Liver (tissue), 8 donors: ENCODE measurements at regions not wholly inside any gene's neighbourhood (a gene's known extent, or its start where the extent isn't known, plus 50 kb on each side); places are given as distances from the start of the nearest gene placed in this dataset.
"Not testable (repeated sequence)": the region's sequence is repeated elsewhere in the genome, so short reads cannot be mapped to it uniquely, and the experiment has no call there.

Experiments used
- DNase-seq: peaks from one replicate; pipeline ENCODE4 v3.0.0-alpha.2; 2017; ENCODE audit warnings: low spot score
- H3K27ac ChIP-seq, 2 donors: one replicate each; pipeline ENCODE4 v1.7.0; 2013; ENCODE audit warnings: inconsistent platforms in 2 of 2, low read length in 2 of 2, control low read depth in 1 of 2, low read depth in 1 of 2, mild to moderate bottlenecking in 1 of 2
- H3K27me3 ChIP-seq, 4 donors: one replicate each; pipeline versions ENCODE4 v1.6.1 to v1.7.0; 2013; ENCODE audit warnings: low read length in 3 of 4, inconsistent platforms in 1 of 4, mild to moderate bottlenecking in 1 of 4, moderate library complexity in 1 of 4; ENCODE audit not compliant: control insufficient read depth in 4 of 4, insufficient read depth in 4 of 4
- H3K36me3 ChIP-seq, 4 donors: one replicate each; pipeline versions ENCODE4 v1.6.1 to v1.7.0; 2013; ENCODE audit warnings: low read length in 3 of 4, mild to moderate bottlenecking in 3 of 4, low read depth in 1 of 4, moderate library complexity in 1 of 4; ENCODE audit not compliant: control insufficient read depth in 4 of 4, insufficient read depth in 3 of 4
- H3K4me1 ChIP-seq, 4 donors: one replicate each; pipeline versions ENCODE4 v1.6.1 to v1.7.0; 2013; ENCODE audit warnings: low read length in 3 of 4, mild to moderate bottlenecking in 3 of 4, moderate library complexity in 1 of 4; ENCODE audit not compliant: control insufficient read depth in 4 of 4, insufficient read depth in 4 of 4
- H3K4me3 ChIP-seq, 3 donors: one replicate each; pipeline versions ENCODE4 v1.6.1 to v1.7.0; 2013; ENCODE audit warnings: low read length in 3 of 3, control low read depth in 1 of 3, low read depth in 1 of 3, mild to moderate bottlenecking in 1 of 3
- H3K9ac ChIP-seq, 2 donors: one replicate each; pipeline ENCODE4 v1.7.0; 2013; ENCODE audit warnings: low read length in 2 of 2, mild to moderate bottlenecking in 2 of 2, moderate library complexity in 2 of 2, control low read depth in 1 of 2, low read depth in 1 of 2
- H3K9me3 ChIP-seq, 4 donors: one replicate each; pipeline versions ENCODE4 v1.6.1 to v1.7.0; 2013; ENCODE audit warnings: low read length in 3 of 4; ENCODE audit not compliant: control insufficient read depth in 4 of 4
- ATF3 ChIP-seq: IDR thresholded peaks from 2 replicates; pipeline ENCODE4 v1.6.1; 2016; ENCODE audit warnings: antibody characterized with exemption
- EGR1 ChIP-seq, 2 donors: IDR thresholded peaks; 2 replicates each; pipeline ENCODE4 v1.6.1; 2016 to 2018; ENCODE audit warnings: antibody characterized with exemption in 2 of 2, low read depth in 2 of 2
- FOXA1 ChIP-seq: IDR thresholded peaks from 2 replicates; pipeline ENCODE4 v1.6.1; 2016; ENCODE audit warnings: antibody characterized with exemption
- FOXA2 ChIP-seq: IDR thresholded peaks from 2 replicates; pipeline ENCODE4 v1.6.1; 2016; ENCODE audit warnings: antibody characterized with exemption
- GABPA ChIP-seq, 2 donors: IDR thresholded peaks in 1 of 2; conservative IDR thresholded peaks in 1 of 2; 2 replicates each; pipeline ENCODE4 v1.6.1; 2016; ENCODE audit warnings: antibody characterized with exemption in 2 of 2, mild to moderate bottlenecking in 1 of 2, moderate library complexity in 1 of 2
- HNF4A ChIP-seq, 2 donors: conservative IDR thresholded peaks; 2 replicates each; pipeline ENCODE4 v1.6.1; 2016; ENCODE audit warnings: antibody characterized with exemption in 2 of 2, mild to moderate bottlenecking in 2 of 2
- HNF4G ChIP-seq: IDR thresholded peaks from 2 replicates; pipeline ENCODE4 v1.6.1; 2016; ENCODE audit warnings: antibody characterized with exemption
- JUND ChIP-seq, 2 donors: IDR thresholded peaks; 2 replicates each; pipeline ENCODE4 v1.6.1; 2016; ENCODE audit warnings: antibody characterized with exemption in 2 of 2
- NR2F2 ChIP-seq: IDR thresholded peaks from 2 replicates; pipeline ENCODE4 v1.6.1; 2016; ENCODE audit warnings: antibody characterized with exemption
- RAD21 ChIP-seq, 2 donors: IDR thresholded peaks; 2 replicates each; pipeline ENCODE4 v1.6.1; 2016; ENCODE audit warnings: antibody characterized with exemption in 2 of 2, mild to moderate bottlenecking in 2 of 2
- REST ChIP-seq: IDR thresholded peaks from 2 replicates; pipeline ENCODE4 v1.6.1; 2016; ENCODE audit warnings: antibody characterized with exemption, mild to moderate bottlenecking
- RXRA ChIP-seq, 2 donors: IDR thresholded peaks; 2 replicates each; pipeline ENCODE4 v1.6.1; 2017 to 2018; ENCODE audit warnings: antibody characterized with exemption in 2 of 2, mild to moderate bottlenecking in 1 of 2
- SP1 ChIP-seq: IDR thresholded peaks from 2 replicates; pipeline ENCODE4 v1.6.1; 2018; ENCODE audit warnings: antibody characterized with exemption, mild to moderate bottlenecking
- TAF1 ChIP-seq: conservative IDR thresholded peaks from 2 replicates; pipeline ENCODE4 v1.6.1; 2016; ENCODE audit warnings: antibody characterized with exemption, mild to moderate bottlenecking
- YY1 ChIP-seq: IDR thresholded peaks from 2 replicates; pipeline ENCODE4 v1.6.1; 2016; ENCODE audit warnings: antibody characterized with exemption, mild to moderate bottlenecking
- ZBTB33 ChIP-seq: IDR thresholded peaks from 2 replicates; pipeline ENCODE4 v1.6.1; 2016; ENCODE audit warnings: antibody characterized with exemption
- WGBS: extraction: QIAGEN DNeasy Blood & Tissue Kit; methylation state at CpG from one replicate; pipeline ENCODE4 v1.1.7; 2013; 5-methylcytosine and 5-hydroxymethylcytosine counted together
- TF ChIP-seq, protein P1 (sequence below): fragments of 150-350 bp; IDR thresholded peaks from 2 replicates; pipeline ENCODE4 v1.5.1; 2017; ENCODE audit warnings: improper control_type of control experiment, low read depth, low read length; ENCODE audit not compliant: missing input control
- TF ChIP-seq, protein P2 (sequence below): IDR thresholded peaks from 2 replicates; pipeline ENCODE4 v1.6.1; 2016; ENCODE audit warnings: antibody characterized with exemption
- donor health status: healthy.
- donor health status: healthy.
- donor health status: healthy.
- donor health status: healthy.
- donor health status: healthy.

- TF ChIP-seq REST = no peak
These were observed 218.2 kb downstream of the CDCA7 start (continued) for GRCh38 chr2:173572848-173573247.

DNA sequence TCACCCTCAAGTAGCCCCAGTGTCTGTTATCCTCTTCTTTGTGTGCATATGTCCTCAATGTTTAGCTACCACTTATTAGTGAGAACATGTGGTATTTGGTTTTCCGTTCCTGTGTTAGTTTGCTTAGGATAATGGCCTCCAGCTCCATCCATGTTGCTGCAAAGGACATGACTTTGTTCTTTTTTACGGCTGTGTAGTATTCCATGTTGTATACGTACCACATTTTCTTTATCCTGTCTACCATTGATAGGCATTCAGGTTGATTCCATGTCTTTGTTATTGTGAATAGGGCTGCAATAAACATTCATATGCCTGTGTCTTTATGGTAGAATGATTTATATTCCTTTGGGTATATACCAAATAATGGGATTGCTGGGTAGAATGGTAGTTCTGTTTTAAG is 219.1 kb downstream of the CDCA7 start:
- DNase-seq, H3K4me3 ChIP-seq, H3K9me3 ChIP-seq, H3K36me3 ChIP-seq, H3K27me3 ChIP-seq, H3K4me1 ChIP-seq, H3K9ac ChIP-seq, H3K27ac ChIP-seq: not testable (repeated sequence)
- 96% methylated on average over 3 of the region's 3 CpGs for WGBS

DNA sequence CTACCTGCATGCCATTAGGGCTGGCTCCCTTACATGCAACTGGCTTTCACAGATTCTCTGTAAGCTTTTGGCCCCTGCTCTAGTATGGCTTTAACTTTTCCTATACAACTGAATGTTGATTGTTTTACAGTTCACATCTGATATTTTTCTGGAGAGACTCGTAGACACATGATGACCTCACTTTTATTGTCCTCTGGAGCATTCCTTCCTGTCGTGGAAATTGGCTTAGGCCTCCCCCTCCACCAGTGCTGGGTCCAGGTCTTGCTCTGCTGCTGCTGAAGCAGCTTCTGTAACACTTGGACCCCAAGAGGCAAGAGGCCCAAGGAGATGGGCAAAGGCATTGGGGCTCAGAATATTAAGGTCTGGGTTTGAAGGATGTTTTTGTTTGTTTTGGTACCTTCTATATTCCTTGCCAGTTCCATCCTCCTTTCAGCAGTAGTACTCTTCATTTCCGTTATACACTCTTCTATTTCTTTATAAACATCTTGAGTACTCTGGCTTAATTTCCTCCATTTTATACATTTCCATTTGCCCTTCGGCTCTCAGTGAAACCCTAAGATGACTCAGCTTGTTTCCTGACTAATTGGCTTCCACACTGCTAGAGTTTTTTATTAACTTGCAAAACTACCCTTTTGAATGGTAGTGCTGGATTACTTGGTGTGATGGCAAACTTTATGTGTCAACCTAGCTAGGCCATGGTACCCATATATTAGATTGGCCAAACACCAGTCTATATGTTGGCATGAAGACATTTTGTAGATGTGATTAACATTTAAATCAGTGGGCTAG is 219.8 kb downstream of the CDCA7 start:
- Histone ChIP-seq H3K4me1 (no peaks in the 10 kb centered on the region), H3K9ac (no peak overlapping the region), H3K9me3 (no peaks in the 10 kb centered on the region), H3K36me3 (no peaks in the 10 kb centered on the region), H3K27me3 (no peaks in the 10 kb centered on the region), H3K27ac (no peak overlapping the region), H3K4me3 (no peak overlapping the region)
- no peak for DNase-seq
- TF ChIP-seq FOXA2 = no peak
- no peak for TF ChIP-seq GABPA (IDR thresholded peaks at IDR 0.05 in 1 of 2, conservative IDR thresholded peaks at IDR 0.05 in 1 of 2)
- no peak for TF ChIP-seq ATF3
- TF ChIP-seq RXRA (IDR thresholded peaks at IDR 0.05) = no peak
- TF ChIP-seq TAF1 = no peak
- TF ChIP-seq REST = no peak
- TF ChIP-seq, protein P1, sequence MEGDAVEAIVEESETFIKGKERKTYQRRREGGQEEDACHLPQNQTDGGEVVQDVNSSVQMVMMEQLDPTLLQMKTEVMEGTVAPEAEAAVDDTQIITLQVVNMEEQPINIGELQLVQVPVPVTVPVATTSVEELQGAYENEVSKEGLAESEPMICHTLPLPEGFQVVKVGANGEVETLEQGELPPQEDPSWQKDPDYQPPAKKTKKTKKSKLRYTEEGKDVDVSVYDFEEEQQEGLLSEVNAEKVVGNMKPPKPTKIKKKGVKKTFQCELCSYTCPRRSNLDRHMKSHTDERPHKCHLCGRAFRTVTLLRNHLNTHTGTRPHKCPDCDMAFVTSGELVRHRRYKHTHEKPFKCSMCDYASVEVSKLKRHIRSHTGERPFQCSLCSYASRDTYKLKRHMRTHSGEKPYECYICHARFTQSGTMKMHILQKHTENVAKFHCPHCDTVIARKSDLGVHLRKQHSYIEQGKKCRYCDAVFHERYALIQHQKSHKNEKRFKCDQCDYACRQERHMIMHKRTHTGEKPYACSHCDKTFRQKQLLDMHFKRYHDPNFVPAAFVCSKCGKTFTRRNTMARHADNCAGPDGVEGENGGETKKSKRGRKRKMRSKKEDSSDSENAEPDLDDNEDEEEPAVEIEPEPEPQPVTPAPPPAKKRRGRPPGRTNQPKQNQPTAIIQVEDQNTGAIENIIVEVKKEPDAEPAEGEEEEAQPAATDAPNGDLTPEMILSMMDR = no peak
- no peak for TF ChIP-seq HNF4A (conservative IDR thresholded peaks at IDR 0.05)
- no peak for TF ChIP-seq ZBTB33
- TF ChIP-seq RAD21 (IDR thresholded peaks at IDR 0.05) = no peak
- no peak for TF ChIP-seq JUND (IDR thresholded peaks at IDR 0.05)
- TF ChIP-seq, protein P2, sequence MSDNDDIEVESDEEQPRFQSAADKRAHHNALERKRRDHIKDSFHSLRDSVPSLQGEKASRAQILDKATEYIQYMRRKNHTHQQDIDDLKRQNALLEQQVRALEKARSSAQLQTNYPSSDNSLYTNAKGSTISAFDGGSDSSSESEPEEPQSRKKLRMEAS = no peak
- no peak for TF ChIP-seq YY1
- no peak for TF ChIP-seq HNF4G
- no peak for TF ChIP-seq NR2F2
- TF ChIP-seq EGR1 (IDR thresholded peaks at IDR 0.05; ENCODE audit: low read depth in 2 of 2) = no peak
- TF ChIP-seq SP1 = no peak
- TF ChIP-seq FOXA1 = no peak
- 79% methylated on average over 4 of the region's 4 CpGs for WGBS
